Kidney (tissue), 13 donors: ENCODE measurements at regions not wholly inside any gene's neighbourhood (a gene's known extent, or its start where the extent isn't known, plus 50 kb on each side); places are given as distances from the start of the nearest gene placed in this dataset.

Experiments used
- DNase-seq, 5 donors: peaks; one replicate each; pipeline ENCODE4 v3.0.0-alpha.2; 2013 to 2020
- FAIRE-seq: peaks from 2 replicates; lab custom pipeline; 2012; peaks lifted over from hg19 to GRCh38; lab: Jason Lieb, UNC
- H3K27ac ChIP-seq, 2 donors: one replicate each; pipeline ENCODE4 v1.7.0; 2013; ENCODE audit warnings: low read depth in 2 of 2, low read length in 2 of 2, inconsistent platforms in 1 of 2
- H3K27me3 ChIP-seq: one replicate; pipeline ENCODE4 v1.7.1; 2013; ENCODE audit warnings: low read length, inconsistent platforms; ENCODE audit not compliant: control insufficient read depth, insufficient read depth
- H3K36me3 ChIP-seq, 3 donors: one replicate each; pipeline versions ENCODE4 v1.7.0 to v1.7.1; 2013; ENCODE audit warnings: low read length in 3 of 3, control low read depth in 1 of 3, inconsistent platforms in 1 of 3; ENCODE audit not compliant: insufficient read depth in 3 of 3, control insufficient read depth in 2 of 3
- H3K4me1 ChIP-seq, 3 donors: one replicate each; pipeline versions ENCODE4 v1.7.0 to v1.7.1; 2013; ENCODE audit warnings: low read length in 3 of 3, inconsistent platforms in 1 of 3, low read depth in 1 of 3; ENCODE audit not compliant: control insufficient read depth in 2 of 3, insufficient read depth in 2 of 3
- H3K4me3 ChIP-seq, 3 donors: one replicate each; pipeline versions ENCODE4 v1.7.0 to v1.8.1; 2013; ENCODE audit warnings: low read length in 3 of 3, control low read depth in 1 of 3, inconsistent platforms in 1 of 3
- H3K9ac ChIP-seq, 3 donors: one replicate each; pipeline versions ENCODE4 v1.7.0 to v1.7.1; 2013; ENCODE audit warnings: low read length in 3 of 3, control low read depth in 1 of 3, inconsistent platforms in 1 of 3
- H3K9me3 ChIP-seq, 3 donors: one replicate each; pipeline versions ENCODE4 v1.7.0 to v1.7.1; 2013; ENCODE audit warnings: low read length in 3 of 3, control low read depth in 1 of 3, inconsistent platforms in 1 of 3; ENCODE audit not compliant: control insufficient read depth in 2 of 3, insufficient read depth in 1 of 3
- intact Hi-C: fragments of 100-400 bp; cut with DNase I; formaldehyde crosslinking; loops from one replicate; pipeline ENCODE4 v1.11.1; 2022
- TF ChIP-seq, protein P1 (sequence below): IDR thresholded peaks from 3 replicates; pipeline ENCODE4 v1.5.1; 2012; ENCODE audit warnings: mild to moderate bottlenecking, moderate library complexity, borderline replicate concordance; ENCODE audit not compliant: insufficient read depth; ENCODE audit errors: extremely low read depth
- donor health status: control.
- donor health status: control.
- donor health status: control.
- donor health status: control.
- donor health status: control.
- donor health status: DM: yes; HTN: yes; CAD: no.
- donor health status: Normal renal cell carcinoma (clear cell type).

DNA sequence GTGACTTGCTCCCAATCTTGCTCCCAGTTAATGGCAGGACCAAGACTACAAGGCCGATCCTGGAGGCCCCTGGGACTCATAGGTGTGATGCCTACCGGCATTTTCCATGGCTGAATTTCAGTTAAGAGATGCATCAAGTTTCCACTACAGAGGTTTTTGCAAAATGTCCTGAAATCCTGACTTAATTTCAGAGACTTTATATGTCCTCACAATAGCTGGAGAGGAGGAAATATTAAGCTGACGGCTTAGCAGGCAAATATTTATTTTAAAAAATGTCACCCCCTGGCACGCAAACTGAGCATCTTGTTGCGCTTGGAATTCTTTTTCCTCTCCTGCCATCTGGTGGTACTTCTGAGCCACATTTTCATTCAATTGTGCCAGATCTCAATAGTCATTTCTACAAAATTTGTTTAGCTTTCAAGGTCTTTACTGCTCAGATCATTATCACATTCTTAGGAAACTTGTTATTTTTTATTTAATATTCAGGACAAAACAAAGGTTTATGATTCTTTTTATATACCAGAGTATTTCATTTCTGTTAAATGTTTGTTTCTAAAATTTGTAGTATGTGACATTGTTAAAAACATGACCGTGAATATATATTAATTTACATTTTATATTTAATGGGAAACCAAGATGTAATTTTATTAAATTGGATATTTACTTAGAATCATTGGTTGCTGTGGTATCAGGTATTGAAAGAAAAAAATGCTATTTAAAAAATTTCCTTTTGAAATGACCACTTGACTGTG, 189.2 kb upstream of the THRB start:
- peak; percentile 74 for FAIRE-seq
- Histone ChIP-seq H3K9ac (no peak overlapping the region), H3K36me3 (no peaks in the 10 kb centered on the region), H3K4me3 (no peak overlapping the region), H3K4me1 (no peaks in the 10 kb centered on the region), H3K9me3 (no peaks in the 10 kb centered on the region), H3K27me3 (no peaks in the 10 kb centered on the region), H3K27ac (no peak overlapping the region)
- intact Hi-C loops: loop anchor here (10.0 kb wide), 1 partner anchor 689 kb away; no protein-coding TSS in a partner anchor
- TF ChIP-seq, protein P1, sequence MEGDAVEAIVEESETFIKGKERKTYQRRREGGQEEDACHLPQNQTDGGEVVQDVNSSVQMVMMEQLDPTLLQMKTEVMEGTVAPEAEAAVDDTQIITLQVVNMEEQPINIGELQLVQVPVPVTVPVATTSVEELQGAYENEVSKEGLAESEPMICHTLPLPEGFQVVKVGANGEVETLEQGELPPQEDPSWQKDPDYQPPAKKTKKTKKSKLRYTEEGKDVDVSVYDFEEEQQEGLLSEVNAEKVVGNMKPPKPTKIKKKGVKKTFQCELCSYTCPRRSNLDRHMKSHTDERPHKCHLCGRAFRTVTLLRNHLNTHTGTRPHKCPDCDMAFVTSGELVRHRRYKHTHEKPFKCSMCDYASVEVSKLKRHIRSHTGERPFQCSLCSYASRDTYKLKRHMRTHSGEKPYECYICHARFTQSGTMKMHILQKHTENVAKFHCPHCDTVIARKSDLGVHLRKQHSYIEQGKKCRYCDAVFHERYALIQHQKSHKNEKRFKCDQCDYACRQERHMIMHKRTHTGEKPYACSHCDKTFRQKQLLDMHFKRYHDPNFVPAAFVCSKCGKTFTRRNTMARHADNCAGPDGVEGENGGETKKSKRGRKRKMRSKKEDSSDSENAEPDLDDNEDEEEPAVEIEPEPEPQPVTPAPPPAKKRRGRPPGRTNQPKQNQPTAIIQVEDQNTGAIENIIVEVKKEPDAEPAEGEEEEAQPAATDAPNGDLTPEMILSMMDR: peak; percentile 44
- peak in 2 of 5 donors; percentile 66 to 73 for DNase-seq

DNA sequence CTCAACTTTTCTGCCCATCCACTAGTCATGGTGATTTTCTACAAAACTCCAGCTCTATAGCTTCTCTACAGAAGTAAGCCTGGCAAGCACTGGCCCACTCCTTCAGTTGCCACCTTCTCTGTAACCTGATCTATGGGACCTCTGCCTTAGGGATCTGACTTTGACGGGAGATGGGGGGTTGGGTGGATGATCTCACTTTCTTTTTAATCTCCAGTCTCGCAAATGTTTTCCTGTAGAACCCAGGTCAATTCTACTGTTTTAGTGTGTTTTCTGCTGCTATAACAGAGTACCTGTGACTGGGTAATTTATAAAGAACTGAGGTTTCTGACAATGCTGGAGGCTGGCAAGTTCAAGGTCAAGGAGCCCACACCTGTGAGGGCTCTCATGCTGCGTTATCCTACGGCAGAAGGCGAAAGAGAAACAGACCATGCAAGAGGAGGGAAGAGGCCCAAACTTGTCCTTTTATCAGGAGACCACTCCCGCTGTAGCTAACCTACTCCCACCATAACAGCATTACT, 189.9 kb upstream of the THRB start:
- no peak overlapping the region for H3K27ac ChIP-seq
- no peak for DNase-seq
- H3K27me3 ChIP-seq: no peaks in the 10 kb centered on the region
- no peaks in the 10 kb centered on the region for H3K4me1 ChIP-seq
- intact Hi-C loops: loop anchor here (10.0 kb wide), 1 partner anchor 690 kb away; no protein-coding TSS in a partner anchor
- H3K9ac ChIP-seq: no peak overlapping the region
- H3K9me3 ChIP-seq: no peaks in the 10 kb centered on the region
- FAIRE-seq: no peak
- no peaks in the 10 kb centered on the region for H3K36me3 ChIP-seq
- no peak overlapping the region for H3K4me3 ChIP-seq
- TF ChIP-seq, protein P1: no peak

DNA sequence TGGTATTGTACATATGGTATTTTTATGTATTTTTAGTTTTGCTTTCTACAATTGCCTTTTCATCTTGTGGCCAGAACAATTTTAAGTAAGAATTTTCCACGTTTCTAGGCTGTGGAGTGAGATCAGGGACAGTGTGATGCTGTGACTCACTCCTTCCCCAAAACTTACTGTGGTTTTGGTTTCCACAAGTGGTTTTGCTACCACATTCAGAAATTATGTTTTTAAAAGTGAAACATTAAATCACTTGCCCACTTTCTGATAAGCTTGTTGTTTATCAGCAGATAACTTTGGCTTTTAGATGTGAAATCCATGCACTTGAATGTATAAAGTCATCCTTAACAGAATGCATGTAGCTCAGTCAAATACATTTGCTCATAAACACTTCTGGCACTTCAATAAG, 192.2 kb upstream of the THRB start:
- no peak overlapping the region for H3K27ac ChIP-seq
- no peaks in the 10 kb centered on the region for H3K9me3 ChIP-seq
- TF ChIP-seq, protein P1: no peak
- H3K27me3 ChIP-seq: no peaks in the 10 kb centered on the region
- no peak for DNase-seq
- FAIRE-seq: no peak
- no peaks in the 10 kb centered on the region for H3K4me1 ChIP-seq
- H3K9ac ChIP-seq: no peak overlapping the region
- intact Hi-C loops: loop anchor here (10.0 kb wide), 1 partner anchor 692 kb away; no protein-coding TSS in a partner anchor
- H3K4me3 ChIP-seq: no peak overlapping the region
- H3K36me3 ChIP-seq: no peaks in the 10 kb centered on the region
